Right lobe of liver (tissue), 4 donors: ENCODE measurements at regions not wholly inside any gene's neighbourhood (a gene's known extent, or its start where the extent isn't known, plus 50 kb on each side); places are given as distances from the start of the nearest gene placed in this dataset.
"Not testable (repeated sequence)": the region's sequence is repeated elsewhere in the genome, so short reads cannot be mapped to it uniquely, and the experiment has no call there.

Source experiments
- POLR2A ChIP-seq: fragments of 450-650 bp; IDR thresholded peaks from one replicate; pipeline ENCODE4 v1.6.1; 2017; ENCODE audit warnings: antibody characterized with exemption, mild to moderate bottlenecking
- TF ChIP-seq, protein P1 (sequence below), 4 donors: fragments of 200-600 bp in 3 of 4; fragments of 450-650 bp in 1 of 4; IDR thresholded peaks; one replicate each; pipeline versions ENCODE4 v1.5.1 to v1.8.0; 2016 to 2022; ENCODE audit warnings: antibody characterized with exemption in 4 of 4, mild to moderate bottlenecking in 2 of 4
- donor health status: DM: no; HTN: no; CAD: no.
- donor health status: DM: no; HTN: no; CAD: no.
- donor health status: DM: no; HTN: yes; CAD: no.

DNA sequence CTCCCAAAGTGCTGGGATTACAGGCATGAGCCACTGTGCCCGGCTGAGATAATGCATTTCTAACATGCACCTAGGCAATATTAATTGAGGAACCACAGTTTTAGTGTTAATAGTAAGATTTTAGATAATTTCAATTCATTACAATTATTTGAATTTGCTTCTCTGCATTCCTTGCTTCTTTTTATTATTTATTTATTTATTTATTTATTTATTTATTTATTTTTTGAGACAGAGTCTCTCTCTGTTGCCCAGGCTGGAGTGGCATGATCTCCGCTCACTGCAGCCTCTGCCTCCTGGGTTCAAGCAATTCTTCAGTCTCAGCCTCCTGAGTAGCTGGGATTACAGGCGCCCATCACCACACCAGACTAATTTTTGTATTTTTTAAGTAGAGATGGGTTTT, 135.7 kb upstream of the OR13F1 start:
- TF ChIP-seq POLR2A: not testable (repeated sequence)
- TF ChIP-seq, protein P1, sequence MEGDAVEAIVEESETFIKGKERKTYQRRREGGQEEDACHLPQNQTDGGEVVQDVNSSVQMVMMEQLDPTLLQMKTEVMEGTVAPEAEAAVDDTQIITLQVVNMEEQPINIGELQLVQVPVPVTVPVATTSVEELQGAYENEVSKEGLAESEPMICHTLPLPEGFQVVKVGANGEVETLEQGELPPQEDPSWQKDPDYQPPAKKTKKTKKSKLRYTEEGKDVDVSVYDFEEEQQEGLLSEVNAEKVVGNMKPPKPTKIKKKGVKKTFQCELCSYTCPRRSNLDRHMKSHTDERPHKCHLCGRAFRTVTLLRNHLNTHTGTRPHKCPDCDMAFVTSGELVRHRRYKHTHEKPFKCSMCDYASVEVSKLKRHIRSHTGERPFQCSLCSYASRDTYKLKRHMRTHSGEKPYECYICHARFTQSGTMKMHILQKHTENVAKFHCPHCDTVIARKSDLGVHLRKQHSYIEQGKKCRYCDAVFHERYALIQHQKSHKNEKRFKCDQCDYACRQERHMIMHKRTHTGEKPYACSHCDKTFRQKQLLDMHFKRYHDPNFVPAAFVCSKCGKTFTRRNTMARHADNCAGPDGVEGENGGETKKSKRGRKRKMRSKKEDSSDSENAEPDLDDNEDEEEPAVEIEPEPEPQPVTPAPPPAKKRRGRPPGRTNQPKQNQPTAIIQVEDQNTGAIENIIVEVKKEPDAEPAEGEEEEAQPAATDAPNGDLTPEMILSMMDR (IDR thresholded peaks at IDR 0.05): not testable (repeated sequence)
